GM23338 (cell line): ENCODE measurements at regions not wholly inside any gene's neighbourhood (a gene's known extent, or its start where the extent isn't known, plus 50 kb on each side); places are given as distances from the start of the nearest gene placed in this dataset.

Source experiments
- ATAC-seq: fragments of 200-7000 bp; cut with Tn5 transposase; 3 replicates; pipeline ENCODE4 v1.9.1; 2020
- DNase-seq: peaks from one replicate; pipeline ENCODE4 v3.0.0-alpha.2; 2015; ENCODE audit warnings: low spot score
- H2AFZ ChIP-seq: fragments of 200-600 bp; sonication (generic); 2 replicates; pipeline ENCODE4 v1.8.0; 2016; ENCODE audit warnings: antibody characterized with exemption, mild to moderate bottlenecking, moderate library complexity
- H3F3A ChIP-seq: fragments of 200-600 bp; sonication (generic); replicated peaks from 2 replicates; pipeline ENCODE4 v1.8.0; 2017; ENCODE audit warnings: antibody characterized with exemption, mixed run types, low read depth
- H3K27ac ChIP-seq: fragments of 200-600 bp; sonication (generic); 2 replicates; pipeline ENCODE4 v1.6.1; 2016; ENCODE audit warnings: low read depth
- H3K27me3 ChIP-seq: fragments of 200-600 bp; sonication (generic); 2 replicates; pipeline ENCODE4 v1.8.0; 2016; ENCODE audit warnings: mild to moderate bottlenecking, mixed run types, moderate library complexity; ENCODE audit not compliant: insufficient read depth
- H3K36me3 ChIP-seq: fragments of 200-600 bp; sonication (generic); 2 replicates; pipeline ENCODE4 v1.8.0; 2016; ENCODE audit warnings: mild to moderate bottlenecking; ENCODE audit not compliant: insufficient read depth
- H3K4me1 ChIP-seq: fragments of 200-600 bp; sonication (generic); 2 replicates; pipeline ENCODE4 v1.8.0; 2016; ENCODE audit warnings: mild to moderate bottlenecking, moderate library complexity; ENCODE audit not compliant: insufficient read depth
- H3K4me2 ChIP-seq: fragments of 200-600 bp; sonication (generic); 2 replicates; pipeline ENCODE4 v1.7.1; 2017; ENCODE audit warnings: mixed run types
- H3K4me3 ChIP-seq: fragments of 200-600 bp; sonication (generic); 2 replicates; pipeline ENCODE4 v1.6.1; 2016; ENCODE audit warnings: mixed run types
- H3K79me2 ChIP-seq: fragments of 200-600 bp; sonication (generic); replicated peaks from 2 replicates; pipeline ENCODE4 v1.8.0; 2017; ENCODE audit warnings: mild to moderate bottlenecking; ENCODE audit not compliant: insufficient read depth
- H3K9me2 ChIP-seq: fragments of 200-600 bp; sonication (generic); 2 replicates; pipeline ENCODE4 v1.8.0; 2017; ENCODE audit not compliant: insufficient read depth
- H4K20me1 ChIP-seq: fragments of 200-600 bp; sonication (generic); replicated peaks from 2 replicates; pipeline ENCODE4 v1.8.0; 2017; ENCODE audit warnings: mild to moderate bottlenecking; ENCODE audit not compliant: insufficient read depth
- H3K27ac Mint-ChIP-seq: 2 replicates; pipeline ENCODE4 v1.8.0; 2020; ENCODE audit warnings: inconsistent platforms, mild to moderate bottlenecking, moderate library complexity, mixed read lengths
- H3K27me3 Mint-ChIP-seq: 3 replicates; pipeline ENCODE4 v1.8.0; 2022; ENCODE audit warnings: low read depth, mild to moderate bottlenecking, moderate library complexity, mixed read lengths, inconsistent platforms; ENCODE audit not compliant: insufficient read depth, poor library complexity
- H3K36me3 Mint-ChIP-seq: 3 replicates; pipeline ENCODE4 v1.8.0; 2021; ENCODE audit warnings: low read depth, mild to moderate bottlenecking, inconsistent platforms, moderate library complexity, mixed read lengths
- H3K4me1 Mint-ChIP-seq: 3 replicates; pipeline ENCODE4 v1.8.0; 2020; ENCODE audit warnings: mild to moderate bottlenecking, inconsistent platforms, mixed read lengths
- H3K4me3 Mint-ChIP-seq: 3 replicates; pipeline ENCODE4 v1.8.0; 2021; ENCODE audit warnings: moderate library complexity, mild to moderate bottlenecking, inconsistent platforms, mixed read lengths
- H3K9me3 Mint-ChIP-seq: 3 replicates; pipeline ENCODE4 v1.8.0; 2020; ENCODE audit warnings: moderate library complexity, mild to moderate bottlenecking, inconsistent platforms, mixed read lengths
- CREB1 ChIP-seq: fragments of 250-450 bp; sonication (Bioruptor Pico); IDR thresholded peaks from 2 replicates; pipeline ENCODE4 v1.5.0; 2020; ENCODE audit warnings: low read depth, mild to moderate bottlenecking, moderate library complexity
- EZH2phosphoT487 ChIP-seq: fragments of 200-600 bp; sonication (generic); IDR thresholded peaks from one replicate; pipeline ENCODE4 v1.8.1; 2018; ENCODE audit warnings: antibody characterized with exemption; ENCODE audit not compliant: unreplicated experiment
- NANOG ChIP-seq: IDR thresholded peaks from 2 replicates; pipeline ENCODE4 v1.6.1; 2016; ENCODE audit warnings: antibody characterized with exemption, borderline replicate concordance
- POLR2AphosphoS5 ChIP-seq: IDR thresholded peaks from 2 replicates; pipeline ENCODE4 v1.6.1; 2016; ENCODE audit warnings: antibody characterized with exemption, low read depth
- REST ChIP-seq: IDR thresholded peaks from one replicate; pipeline ENCODE4 v1.6.1; 2018; ENCODE audit warnings: antibody characterized with exemption; ENCODE audit not compliant: unreplicated experiment
- ZNF114 ChIP-seq: fragments of 250-450 bp; sonication (Bioruptor Pico); IDR thresholded peaks from 2 replicates; pipeline ENCODE4 v1.5.0; 2020; ENCODE audit warnings: mild to moderate bottlenecking, moderate library complexity
- ZNF462 ChIP-seq: fragments of 250-450 bp; sonication (Bioruptor Pico); IDR thresholded peaks from 2 replicates; pipeline ENCODE4 v1.5.0; 2020; ENCODE audit warnings: mild to moderate bottlenecking, moderate library complexity

GRCh38 chr15:79549196-79549595 is 117.1 kb downstream of the MINAR1 start:
- no peaks in the 10 kb centered on the region for H3K36me3 ChIP-seq
- H3K27me3 Mint-ChIP-seq: no peaks in the 10 kb centered on the region
- ATAC-seq (no peak), DNase-seq (no peak)
- no peak overlapping the region for H3K4me3 ChIP-seq
- H3K79me2 ChIP-seq: no peaks in the 10 kb centered on the region
- H3F3A ChIP-seq: no peaks in the 10 kb centered on the region
- H2AFZ ChIP-seq: no peak overlapping the region
- 0 out of 2 replicates have a peak, but pooled peaks cover 3% of the 10 kb centered on the region for H3K9me2 ChIP-seq
- no peaks in the 10 kb centered on the region for H4K20me1 ChIP-seq
- H3K27ac ChIP-seq: no peak overlapping the region
- peaks cover 4% of the 10 kb centered on the region; the same call in 1 of the 3 replicates for H3K4me1 Mint-ChIP-seq
- H3K4me2 ChIP-seq: no peak overlapping the region
- no peaks in the 10 kb centered on the region for H3K36me3 Mint-ChIP-seq
- no peak overlapping the region for H3K27ac Mint-ChIP-seq
- no peaks in the 10 kb centered on the region for H3K27me3 ChIP-seq
- no peak overlapping the region for H3K4me3 Mint-ChIP-seq
- no peaks in the 10 kb centered on the region for H3K4me1 ChIP-seq
- no peaks in the 10 kb centered on the region for H3K9me3 Mint-ChIP-seq
- no peak for TF ChIP-seq ZNF114 (CRISPR knock-in tag)
- TF ChIP-seq NANOG: no peak
- TF ChIP-seq EZH2phosphoT487: no peak
- TF ChIP-seq CREB1 (CRISPR knock-in tag): no peak
- no peak for TF ChIP-seq ZNF462 (CRISPR knock-in tag)
- no peak for TF ChIP-seq POLR2AphosphoS5

- Histone ChIP-seq H3K27me3 (no peaks in the 10 kb centered on the region), H3K4me1 (no peaks in the 10 kb centered on the region), H3F3A (no peaks in the 10 kb centered on the region), H4K20me1 (no peaks in the 10 kb centered on the region), H3K9me2 (no peaks in the 10 kb centered on the region), H3K4me2 (no peak overlapping the region), H3K36me3 (no peaks in the 10 kb centered on the region), H2AFZ (no peak overlapping the region), H3K79me2 (no peaks in the 10 kb centered on the region), H3K27ac (no peak overlapping the region), H3K4me3 (no peak overlapping the region)
- H3K27ac Mint-ChIP-seq: no peak overlapping the region
- ATAC-seq (no peak), DNase-seq (no peak)
- H3K36me3 Mint-ChIP-seq: no peaks in the 10 kb centered on the region; the same call in 2 of the 3 replicates
- H3K4me3 Mint-ChIP-seq: no peak overlapping the region
- no peaks in the 10 kb centered on the region for H3K4me1 Mint-ChIP-seq
- H3K27me3 Mint-ChIP-seq: peaks cover 2% of the 10 kb centered on the region
- peaks cover 5% of the 10 kb centered on the region; the same call in 1 of the 3 replicates for H3K9me3 Mint-ChIP-seq
- TF ChIP-seq REST: no peak
These were observed 128.2 kb downstream of the MINAR1 start for GRCh38 chr15:79560384-79560783.
